SU-DHL-6 (cell line): ENCODE measurements at regions not wholly inside any gene's neighbourhood (a gene's known extent, or its start where the extent isn't known, plus 50 kb on each side); places are given as distances from the start of the nearest gene placed in this dataset.

Source experiments
- H2AFZ ChIP-seq: fragments of 200-600 bp; sonication (generic); 2 replicates; pipeline ENCODE4 v1.6.1; 2014; ENCODE audit warnings: low read depth, mild to moderate bottlenecking, moderate library complexity, mixed read lengths, antibody characterized with exemption, low read length; ENCODE audit not compliant: severe bottlenecking
- H3F3A ChIP-seq: fragments of 200-600 bp; shearing (Covaris generic); 2 replicates; pipeline ENCODE4 v1.6.0; 2016; ENCODE audit warnings: antibody characterized with exemption, mild to moderate bottlenecking; ENCODE audit not compliant: insufficient read depth
- H3K27ac ChIP-seq: fragments of 200-600 bp; sonication (generic); 2 replicates; pipeline ENCODE4 v1.5.1; 2016; ENCODE audit warnings: low read depth, mild to moderate bottlenecking, low read length, moderate library complexity, mixed read lengths
- H3K27me3 ChIP-seq: fragments of 200-600 bp; sonication (generic), shearing (Covaris generic); 2 replicates; pipeline ENCODE4 v1.6.0; 2014; ENCODE audit warnings: mild to moderate bottlenecking, low read length
- H3K36me3 ChIP-seq: fragments of 200-600 bp; sonication (generic); 2 replicates; pipeline ENCODE4 v1.6.1; 2014; ENCODE audit warnings: mild to moderate bottlenecking, low read length, mixed read lengths
- H3K4me2 ChIP-seq: fragments of 300-600, 200-600 bp; shearing (Covaris generic), sonication (generic); 2 replicates; pipeline ENCODE4 v1.6.0; 2014; ENCODE audit warnings: low read length, low read depth, mild to moderate bottlenecking; ENCODE audit not compliant: poor library complexity, severe bottlenecking
- H3K4me3 ChIP-seq: fragments of 200-600 bp; sonication (generic); 2 replicates; pipeline ENCODE4 v1.5.1; 2014; ENCODE audit warnings: antibody characterized with exemption, low read length, mild to moderate bottlenecking, mixed read lengths; ENCODE audit not compliant: insufficient read depth, poor library complexity, severe bottlenecking
- H3K79me2 ChIP-seq: fragments of 200-600 bp; sonication (generic); 2 replicates; pipeline ENCODE4 v1.6.1; 2014; ENCODE audit warnings: mild to moderate bottlenecking, low read length, moderate library complexity; ENCODE audit not compliant: insufficient read depth
- H3K9ac ChIP-seq: fragments of 200-600 bp; sonication (generic); 2 replicates; pipeline ENCODE4 v1.7.0; 2014; ENCODE audit warnings: mild to moderate bottlenecking, low read length
- H3K9me2 ChIP-seq: fragments of 200-600 bp; sonication (generic); replicated peaks from 2 replicates; pipeline ENCODE4 v1.6.1; 2014; ENCODE audit warnings: low read length; ENCODE audit not compliant: insufficient read depth
- H3K9me3 ChIP-seq: fragments of 200-600 bp; sonication (generic); 2 replicates; pipeline ENCODE4 v1.6.1; 2014; ENCODE audit warnings: low read length, mixed read lengths; ENCODE audit not compliant: insufficient read depth
- H4K20me1 ChIP-seq: fragments of 200-600 bp; sonication (generic); 2 replicates; pipeline ENCODE4 v1.6.1; 2014; ENCODE audit warnings: low read depth, mild to moderate bottlenecking, antibody characterized with exemption, low read length, moderate library complexity, mixed read lengths
- EZH2phosphoT487 ChIP-seq: fragments of 200-600 bp; sonication (generic), shearing (Covaris generic); conservative IDR thresholded peaks from 2 replicates; pipeline ENCODE4 v1.6.1; 2018; ENCODE audit warnings: mild to moderate bottlenecking, antibody characterized with exemption, low read length, moderate library complexity, mixed read lengths
- TF ChIP-seq, protein P1 (sequence below): fragments of 200-600 bp; sonication (generic); IDR thresholded peaks from one replicate; pipeline ENCODE4 v1.5.1; 2017; ENCODE audit warnings: antibody characterized with exemption, mild to moderate bottlenecking, low read length, moderate library complexity; ENCODE audit not compliant: insufficient read depth, poor library complexity, severe bottlenecking

GRCh38 chr1:29502911-29503840 lies 266.9 kb downstream of the PTPRU start:
- H3K27ac ChIP-seq = no peak overlapping the region
- H3K27me3 ChIP-seq = no peaks in the 10 kb centered on the region
- H4K20me1 ChIP-seq = no peaks in the 10 kb centered on the region
- H2AFZ ChIP-seq = no peak overlapping the region
- no peak overlapping the region for H3K4me2 ChIP-seq
- no peaks in the 10 kb centered on the region for H3K9me3 ChIP-seq
- no peaks in the 10 kb centered on the region for H3K79me2 ChIP-seq
- TF ChIP-seq, protein P1, sequence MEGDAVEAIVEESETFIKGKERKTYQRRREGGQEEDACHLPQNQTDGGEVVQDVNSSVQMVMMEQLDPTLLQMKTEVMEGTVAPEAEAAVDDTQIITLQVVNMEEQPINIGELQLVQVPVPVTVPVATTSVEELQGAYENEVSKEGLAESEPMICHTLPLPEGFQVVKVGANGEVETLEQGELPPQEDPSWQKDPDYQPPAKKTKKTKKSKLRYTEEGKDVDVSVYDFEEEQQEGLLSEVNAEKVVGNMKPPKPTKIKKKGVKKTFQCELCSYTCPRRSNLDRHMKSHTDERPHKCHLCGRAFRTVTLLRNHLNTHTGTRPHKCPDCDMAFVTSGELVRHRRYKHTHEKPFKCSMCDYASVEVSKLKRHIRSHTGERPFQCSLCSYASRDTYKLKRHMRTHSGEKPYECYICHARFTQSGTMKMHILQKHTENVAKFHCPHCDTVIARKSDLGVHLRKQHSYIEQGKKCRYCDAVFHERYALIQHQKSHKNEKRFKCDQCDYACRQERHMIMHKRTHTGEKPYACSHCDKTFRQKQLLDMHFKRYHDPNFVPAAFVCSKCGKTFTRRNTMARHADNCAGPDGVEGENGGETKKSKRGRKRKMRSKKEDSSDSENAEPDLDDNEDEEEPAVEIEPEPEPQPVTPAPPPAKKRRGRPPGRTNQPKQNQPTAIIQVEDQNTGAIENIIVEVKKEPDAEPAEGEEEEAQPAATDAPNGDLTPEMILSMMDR = no peak
- TF ChIP-seq EZH2phosphoT487 = no peak
- no peaks in the 10 kb centered on the region for H3K36me3 ChIP-seq
- no peak overlapping the region for H3K9ac ChIP-seq
- H3K4me3 ChIP-seq = no peak overlapping the region
- H3F3A ChIP-seq = no peaks in the 10 kb centered on the region
- no peaks in the 10 kb centered on the region for H3K9me2 ChIP-seq

DNA sequence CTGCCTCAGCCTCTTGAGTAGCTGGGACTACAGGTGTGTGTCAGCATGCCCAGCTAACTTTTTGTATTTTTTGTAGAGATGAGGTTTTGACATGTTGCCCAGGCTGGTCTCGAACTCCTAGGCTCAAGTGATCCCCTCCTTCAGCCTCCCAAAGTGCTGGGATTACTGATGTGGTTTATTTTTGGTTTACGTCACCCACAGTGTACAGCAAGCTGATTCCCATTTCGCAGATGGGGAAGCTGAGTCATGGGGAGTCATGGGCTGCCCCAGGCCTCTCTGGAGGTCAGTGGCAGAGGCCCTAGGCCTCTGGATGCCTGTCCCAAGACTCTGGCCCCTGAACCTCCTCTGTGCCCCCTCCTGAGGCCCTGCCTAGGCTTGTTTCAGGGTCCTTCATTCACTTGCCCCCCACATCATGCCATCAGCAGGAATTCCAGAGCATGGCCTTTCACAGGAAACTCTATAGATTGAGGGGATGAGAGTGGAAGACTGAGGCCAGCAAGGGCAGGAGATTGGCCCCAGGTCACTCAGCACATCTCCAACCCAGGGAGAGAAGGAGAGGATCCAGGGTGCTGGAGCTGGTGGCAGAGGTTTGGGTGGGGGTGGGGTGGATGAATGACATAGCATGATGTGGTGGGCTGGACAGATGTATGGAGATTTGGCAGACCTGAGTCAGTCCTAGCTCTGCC lies 266.0 kb downstream of the PTPRU start:
- Histone ChIP-seq H3K36me3 (no peaks in the 10 kb centered on the region), H3K4me2 (no peak overlapping the region), H3K27ac (no peak overlapping the region), H3K9me3 (no peaks in the 10 kb centered on the region), H2AFZ (no peak overlapping the region), H3F3A (no peaks in the 10 kb centered on the region), H4K20me1 (no peaks in the 10 kb centered on the region), H3K9ac (no peak overlapping the region), H3K9me2 (no peaks in the 10 kb centered on the region), H3K4me3 (no peak overlapping the region), H3K79me2 (no peaks in the 10 kb centered on the region), H3K27me3 (no peaks in the 10 kb centered on the region)
- TF ChIP-seq, protein P1 = no peak

GRCh38 chr1:29501227-29501976 lies 265.1 kb downstream of the PTPRU start:
- Histone ChIP-seq H4K20me1 (no peaks in the 10 kb centered on the region), H3K79me2 (no peaks in the 10 kb centered on the region), H3K27me3 (no peaks in the 10 kb centered on the region), H3K9me3 (no peaks in the 10 kb centered on the region), H3K36me3 (no peaks in the 10 kb centered on the region), H3K4me3 (no peak overlapping the region), H3K4me2 (no peak overlapping the region), H3K9me2 (no peaks in the 10 kb centered on the region), H2AFZ (no peak overlapping the region), H3K9ac (no peak overlapping the region), H3F3A (no peaks in the 10 kb centered on the region), H3K27ac (no peak overlapping the region)
- no peak for TF ChIP-seq EZH2phosphoT487
- TF ChIP-seq, protein P1 = no peak
